Endothelial cell (in vitro differentiated cells): ENCODE measurements at regions not wholly inside any gene's neighbourhood (a gene's known extent, or its start where the extent isn't known, plus 50 kb on each side); places are given as distances from the start of the nearest gene placed in this dataset.

Experiments used
- DNase-seq: peaks from one replicate; pipeline ENCODE4 v3.0.0; 2021; ENCODE audit warnings: low spot score
- H3K27ac Mint-ChIP-seq: one replicate; pipeline ENCODE4 v1.8.0; 2021; ENCODE audit warnings: mixed read lengths, inconsistent platforms; ENCODE audit not compliant: unreplicated experiment
- H3K27me3 Mint-ChIP-seq: one replicate; pipeline ENCODE4 v1.8.0; 2021; ENCODE audit warnings: mild to moderate bottlenecking, moderate library complexity, mixed read lengths, inconsistent platforms; ENCODE audit not compliant: unreplicated experiment
- H3K36me3 Mint-ChIP-seq: one replicate; pipeline ENCODE4 v1.8.0; 2021; ENCODE audit warnings: mild to moderate bottlenecking, low read depth, mixed read lengths, inconsistent platforms; ENCODE audit not compliant: unreplicated experiment
- H3K4me1 Mint-ChIP-seq: one replicate; pipeline ENCODE4 v1.8.0; 2021; ENCODE audit warnings: mild to moderate bottlenecking, mixed read lengths, inconsistent platforms; ENCODE audit not compliant: unreplicated experiment
- H3K4me3 Mint-ChIP-seq: one replicate; pipeline ENCODE4 v1.8.0; 2021; ENCODE audit warnings: mild to moderate bottlenecking, mixed read lengths, inconsistent platforms; ENCODE audit not compliant: unreplicated experiment
- H3K9me3 Mint-ChIP-seq: one replicate; pipeline ENCODE4 v1.8.0; 2021; ENCODE audit warnings: mixed read lengths, inconsistent platforms; ENCODE audit not compliant: unreplicated experiment
- TF ChIP-seq, protein P1 (sequence below): fragments of 200-600 bp; sonication (generic); IDR thresholded peaks from one replicate; pipeline ENCODE4 v1.5.0; 2021; ENCODE audit warnings: antibody characterized with exemption; ENCODE audit not compliant: unreplicated experiment

GRCh38 chr12:13486794-13487193, 290.3 kb downstream of the EMP1 start:
- no peak for DNase-seq
- Mint-ChIP-seq H3K9me3 (no peaks in the 10 kb centered on the region), H3K27me3 (peaks cover 4% of the 10 kb centered on the region), H3K4me3 (no peak overlapping the region), H3K4me1 (no peaks in the 10 kb centered on the region), H3K36me3 (no peaks in the 10 kb centered on the region), H3K27ac (no peak overlapping the region)
- TF ChIP-seq, protein P1, sequence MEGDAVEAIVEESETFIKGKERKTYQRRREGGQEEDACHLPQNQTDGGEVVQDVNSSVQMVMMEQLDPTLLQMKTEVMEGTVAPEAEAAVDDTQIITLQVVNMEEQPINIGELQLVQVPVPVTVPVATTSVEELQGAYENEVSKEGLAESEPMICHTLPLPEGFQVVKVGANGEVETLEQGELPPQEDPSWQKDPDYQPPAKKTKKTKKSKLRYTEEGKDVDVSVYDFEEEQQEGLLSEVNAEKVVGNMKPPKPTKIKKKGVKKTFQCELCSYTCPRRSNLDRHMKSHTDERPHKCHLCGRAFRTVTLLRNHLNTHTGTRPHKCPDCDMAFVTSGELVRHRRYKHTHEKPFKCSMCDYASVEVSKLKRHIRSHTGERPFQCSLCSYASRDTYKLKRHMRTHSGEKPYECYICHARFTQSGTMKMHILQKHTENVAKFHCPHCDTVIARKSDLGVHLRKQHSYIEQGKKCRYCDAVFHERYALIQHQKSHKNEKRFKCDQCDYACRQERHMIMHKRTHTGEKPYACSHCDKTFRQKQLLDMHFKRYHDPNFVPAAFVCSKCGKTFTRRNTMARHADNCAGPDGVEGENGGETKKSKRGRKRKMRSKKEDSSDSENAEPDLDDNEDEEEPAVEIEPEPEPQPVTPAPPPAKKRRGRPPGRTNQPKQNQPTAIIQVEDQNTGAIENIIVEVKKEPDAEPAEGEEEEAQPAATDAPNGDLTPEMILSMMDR, result no peak

- Mint-ChIP-seq H3K4me1 (no peaks in the 10 kb centered on the region), H3K27me3 (no peaks in the 10 kb centered on the region), H3K27ac (no peak overlapping the region), H3K9me3 (no peaks in the 10 kb centered on the region), H3K36me3 (no peaks in the 10 kb centered on the region), H3K4me3 (no peak overlapping the region)
- DNase-seq, result no peak
- TF ChIP-seq, protein P1, result no peak
These were observed 282.2 kb downstream of the EMP1 start for GRCh38 chr12:13478650-13479181.

DNA sequence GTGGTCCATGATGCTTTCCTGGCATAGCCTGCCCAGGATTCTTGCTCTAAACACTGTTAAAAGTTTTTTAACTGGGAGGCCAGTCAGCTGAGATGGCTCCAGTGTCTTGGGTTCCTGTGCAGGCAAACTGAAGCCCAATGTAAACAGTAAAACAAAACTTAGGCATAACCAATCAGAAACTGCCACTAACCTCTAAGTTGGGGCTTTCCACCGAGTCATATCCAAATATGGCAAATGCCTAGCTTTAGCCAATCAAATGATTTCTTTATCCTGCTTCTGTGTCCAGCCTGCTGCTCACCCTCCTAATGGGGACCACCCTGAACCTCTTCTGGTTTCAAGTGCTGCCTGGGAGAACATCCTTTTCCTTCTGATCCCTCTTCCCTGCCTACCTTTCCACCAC, 277.9 kb downstream of the EMP1 start:
- DNase-seq, result no peak
- no peaks in the 10 kb centered on the region for H3K9me3 Mint-ChIP-seq
- TF ChIP-seq, protein P1, result no peak
- H3K27ac Mint-ChIP-seq, result no peak overlapping the region
- no peaks in the 10 kb centered on the region for H3K36me3 Mint-ChIP-seq
- H3K4me3 Mint-ChIP-seq, result no peak overlapping the region
- no peaks in the 10 kb centered on the region for H3K27me3 Mint-ChIP-seq
- H3K4me1 Mint-ChIP-seq, result no peaks in the 10 kb centered on the region

DNA sequence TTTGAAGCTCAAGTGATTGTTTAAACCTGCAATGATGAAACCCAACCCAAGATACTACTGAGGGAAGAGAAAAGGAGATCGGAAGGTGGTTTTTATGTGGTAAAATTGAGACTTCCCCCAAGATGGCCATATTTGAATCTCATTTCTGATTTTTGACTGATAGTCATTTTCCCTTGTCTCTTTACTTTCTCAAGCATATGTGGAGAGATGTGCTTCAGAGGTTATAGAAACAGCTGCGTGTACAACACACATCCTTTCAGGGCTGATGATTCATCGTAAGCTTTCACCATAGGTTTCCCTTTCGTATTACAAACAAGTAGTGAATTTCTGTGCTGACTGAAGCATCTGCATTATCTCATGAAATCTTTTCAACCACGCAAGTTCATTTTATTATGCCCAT, 276.2 kb downstream of the EMP1 start:
- H3K36me3 Mint-ChIP-seq, result no peaks in the 10 kb centered on the region
- H3K27me3 Mint-ChIP-seq, result no peaks in the 10 kb centered on the region
- H3K4me1 Mint-ChIP-seq, result no peaks in the 10 kb centered on the region
- H3K4me3 Mint-ChIP-seq, result no peak overlapping the region
- TF ChIP-seq, protein P1, result no peak
- no peaks in the 10 kb centered on the region for H3K9me3 Mint-ChIP-seq
- no peak overlapping the region for H3K27ac Mint-ChIP-seq
- DNase-seq, result no peak

- Mint-ChIP-seq H3K9me3 (no peaks in the 10 kb centered on the region), H3K4me1 (no peaks in the 10 kb centered on the region), H3K27me3 (no peaks in the 10 kb centered on the region), H3K4me3 (no peak overlapping the region), H3K36me3 (no peaks in the 10 kb centered on the region), H3K27ac (no peak overlapping the region)
- no peak for DNase-seq
- TF ChIP-seq, protein P1, result no peak
These were observed 274.9 kb downstream of the EMP1 start for GRCh38 chr12:13471471-13471870.
